ENCODE measurements at regions not wholly inside any gene's neighbourhood (a gene's known extent, or its start where the extent isn't known, plus 50 kb on each side); places are given as distances from the start of the nearest gene placed in this dataset.
A peak's percentile ranks its signal among the peaks of the same experiment; 100 is the strongest.

GRCh38 chr3:44048196-44048924 lies 193.3 kb upstream of the TOPAZ1 start:
- intact Hi-C loops (cut with micrococcal nuclease; ENCODE audit: unreplicated experiment), result no loop called here
- Mint-ChIP-seq H3K27ac (ENCODE audit: unreplicated experiment) (peak overlapping the region; percentile 40), H3K27me3 (ENCODE audit: insufficient read depth, unreplicated experiment) (no peaks in the 10 kb centered on the region), H3K36me3 (ENCODE audit: insufficient read depth, unreplicated experiment) (peaks cover 5% of the 10 kb centered on the region), H3K9me3 (ENCODE audit: unreplicated experiment) (peaks cover 8% of the 10 kb centered on the region), H3K4me1 (ENCODE audit: low read depth, unreplicated experiment) (peaks cover 16% of the 10 kb centered on the region), H3K4me3 (ENCODE audit: unreplicated experiment) (peak overlapping the region; percentile 44)
- ChIA-PET CTCF (no interaction called here), POLR2A (no interaction called here)
- H3K27me3 ChIP-seq (replicated peaks; ENCODE audit: control insufficient read depth, insufficient read depth, low read length), result no peaks in the 10 kb centered on the region
- H3K4me1 ChIP-seq, result peaks cover 21% of the 10 kb centered on the region
- no peaks in the 10 kb centered on the region for H3K9me3 ChIP-seq
- TF ChIP-seq CTCF (IDR thresholded peaks at IDR 0.05; ENCODE audit: insufficient read depth in 1 of 2, low read depth in 1 of 2, low read length in 1 of 2, severe bottlenecking in 1 of 2, unreplicated experiment in 1 of 2), result no peak
- no TSS peak for BruUV-seq (replicated peaks)
- H3K4me3 ChIP-seq (ENCODE audit: low read depth, low read length), result no peak overlapping the region
- H3K36me3 ChIP-seq (ENCODE audit: control insufficient read depth, insufficient read depth, low read length), result no peaks in the 10 kb centered on the region
- peak; percentile 46 to 49 for DNase-seq

GRCh38 chr3:44048949-44049348 lies 192.7 kb upstream of the TOPAZ1 start:
- peaks cover 16% of the 10 kb centered on the region for H3K4me1 Mint-ChIP-seq (ENCODE audit: low read depth, unreplicated experiment)
- DNase-seq, result no peak
- H3K27ac Mint-ChIP-seq (ENCODE audit: unreplicated experiment), result peak overlapping the region; percentile 40
- CTCF ChIA-PET, result no interaction called here
- Histone ChIP-seq H3K4me3 (ENCODE audit: low read depth, low read length) (no peak overlapping the region), H3K9me3 (no peaks in the 10 kb centered on the region), H3K36me3 (ENCODE audit: control insufficient read depth, insufficient read depth, low read length) (no peaks in the 10 kb centered on the region), H3K4me1 (peaks cover 21% of the 10 kb centered on the region), H3K27me3 (replicated peaks; ENCODE audit: control insufficient read depth, insufficient read depth, low read length) (no peaks in the 10 kb centered on the region)
- H3K9me3 Mint-ChIP-seq (ENCODE audit: unreplicated experiment), result peaks cover 12% of the 10 kb centered on the region
- no peaks in the 10 kb centered on the region for H3K27me3 Mint-ChIP-seq (ENCODE audit: insufficient read depth, unreplicated experiment)
- BruUV-seq (replicated peaks), result no TSS peak
- TF ChIP-seq CTCF (IDR thresholded peaks at IDR 0.05; ENCODE audit: insufficient read depth in 1 of 2, low read depth in 1 of 2, low read length in 1 of 2, severe bottlenecking in 1 of 2, unreplicated experiment in 1 of 2), result no peak
- POLR2A ChIA-PET, result no interaction called here
- intact Hi-C loops (cut with micrococcal nuclease; ENCODE audit: unreplicated experiment), result no loop called here
- peaks cover 5% of the 10 kb centered on the region for H3K36me3 Mint-ChIP-seq (ENCODE audit: insufficient read depth, unreplicated experiment)
- peak overlapping the region; percentile 44 for H3K4me3 Mint-ChIP-seq (ENCODE audit: unreplicated experiment)

- Mint-ChIP-seq H3K9me3 (ENCODE audit: unreplicated experiment) (peaks cover 18% of the 10 kb centered on the region), H3K27ac (ENCODE audit: unreplicated experiment) (no peak overlapping the region)
Observed at GRCh38 chr3:44050101-44050500, 191.6 kb upstream of the TOPAZ1 start.

More at GRCh38 chr3:44050101-44050500, 191.6 kb upstream of the TOPAZ1 start:
- H3K4me3 Mint-ChIP-seq (ENCODE audit: unreplicated experiment), result no peak overlapping the region
- ChIA-PET CTCF (no interaction called here), POLR2A (no interaction called here)
- no TSS peak for BruUV-seq (replicated peaks)
- intact Hi-C loops (cut with micrococcal nuclease; ENCODE audit: unreplicated experiment), result no loop called here
- no peaks in the 10 kb centered on the region for H3K9me3 ChIP-seq
- no peak for DNase-seq
- no peaks in the 10 kb centered on the region for H3K27me3 ChIP-seq (replicated peaks; ENCODE audit: control insufficient read depth, insufficient read depth, low read length)
- H3K4me1 ChIP-seq, result peaks cover 21% of the 10 kb centered on the region
- no peaks in the 10 kb centered on the region for H3K27me3 Mint-ChIP-seq (ENCODE audit: insufficient read depth, unreplicated experiment)
- TF ChIP-seq CTCF (IDR thresholded peaks at IDR 0.05; ENCODE audit: insufficient read depth in 1 of 2, low read depth in 1 of 2, low read length in 1 of 2, severe bottlenecking in 1 of 2, unreplicated experiment in 1 of 2), result no peak
- peaks cover 5% of the 10 kb centered on the region for H3K36me3 Mint-ChIP-seq (ENCODE audit: insufficient read depth, unreplicated experiment)
- H3K4me3 ChIP-seq (ENCODE audit: low read depth, low read length), result no peak overlapping the region
- H3K4me1 Mint-ChIP-seq (ENCODE audit: low read depth, unreplicated experiment), result peaks cover 16% of the 10 kb centered on the region
- H3K36me3 ChIP-seq (ENCODE audit: control insufficient read depth, insufficient read depth, low read length), result no peaks in the 10 kb centered on the region

Data from Caco-2 (cell line).